ENCODE measurements at regions not wholly inside any gene's neighbourhood (a gene's known extent, or its start where the extent isn't known, plus 50 kb on each side); places are given as distances from the start of the nearest gene placed in this dataset.

DNA sequence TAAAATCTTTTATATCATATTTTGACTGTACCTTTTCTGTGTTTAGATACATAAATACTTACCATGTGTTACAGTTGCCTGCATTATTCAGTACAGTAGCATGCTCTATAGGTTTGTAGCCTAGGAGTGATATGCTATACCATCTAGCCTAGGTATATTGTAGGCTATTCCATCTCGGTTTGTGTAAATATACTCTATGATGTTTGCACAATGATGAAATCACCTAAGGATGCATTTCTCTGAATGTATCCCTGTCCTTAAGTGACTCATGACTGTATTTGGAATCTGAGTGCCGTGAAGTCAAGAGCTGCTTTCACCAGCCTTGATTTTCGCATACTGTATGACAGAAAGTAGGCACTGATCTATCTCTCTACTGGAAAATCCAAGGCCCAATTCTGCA, 129.9 kb downstream of the UTRN start (continued):
- TF ChIP-seq, protein P1, sequence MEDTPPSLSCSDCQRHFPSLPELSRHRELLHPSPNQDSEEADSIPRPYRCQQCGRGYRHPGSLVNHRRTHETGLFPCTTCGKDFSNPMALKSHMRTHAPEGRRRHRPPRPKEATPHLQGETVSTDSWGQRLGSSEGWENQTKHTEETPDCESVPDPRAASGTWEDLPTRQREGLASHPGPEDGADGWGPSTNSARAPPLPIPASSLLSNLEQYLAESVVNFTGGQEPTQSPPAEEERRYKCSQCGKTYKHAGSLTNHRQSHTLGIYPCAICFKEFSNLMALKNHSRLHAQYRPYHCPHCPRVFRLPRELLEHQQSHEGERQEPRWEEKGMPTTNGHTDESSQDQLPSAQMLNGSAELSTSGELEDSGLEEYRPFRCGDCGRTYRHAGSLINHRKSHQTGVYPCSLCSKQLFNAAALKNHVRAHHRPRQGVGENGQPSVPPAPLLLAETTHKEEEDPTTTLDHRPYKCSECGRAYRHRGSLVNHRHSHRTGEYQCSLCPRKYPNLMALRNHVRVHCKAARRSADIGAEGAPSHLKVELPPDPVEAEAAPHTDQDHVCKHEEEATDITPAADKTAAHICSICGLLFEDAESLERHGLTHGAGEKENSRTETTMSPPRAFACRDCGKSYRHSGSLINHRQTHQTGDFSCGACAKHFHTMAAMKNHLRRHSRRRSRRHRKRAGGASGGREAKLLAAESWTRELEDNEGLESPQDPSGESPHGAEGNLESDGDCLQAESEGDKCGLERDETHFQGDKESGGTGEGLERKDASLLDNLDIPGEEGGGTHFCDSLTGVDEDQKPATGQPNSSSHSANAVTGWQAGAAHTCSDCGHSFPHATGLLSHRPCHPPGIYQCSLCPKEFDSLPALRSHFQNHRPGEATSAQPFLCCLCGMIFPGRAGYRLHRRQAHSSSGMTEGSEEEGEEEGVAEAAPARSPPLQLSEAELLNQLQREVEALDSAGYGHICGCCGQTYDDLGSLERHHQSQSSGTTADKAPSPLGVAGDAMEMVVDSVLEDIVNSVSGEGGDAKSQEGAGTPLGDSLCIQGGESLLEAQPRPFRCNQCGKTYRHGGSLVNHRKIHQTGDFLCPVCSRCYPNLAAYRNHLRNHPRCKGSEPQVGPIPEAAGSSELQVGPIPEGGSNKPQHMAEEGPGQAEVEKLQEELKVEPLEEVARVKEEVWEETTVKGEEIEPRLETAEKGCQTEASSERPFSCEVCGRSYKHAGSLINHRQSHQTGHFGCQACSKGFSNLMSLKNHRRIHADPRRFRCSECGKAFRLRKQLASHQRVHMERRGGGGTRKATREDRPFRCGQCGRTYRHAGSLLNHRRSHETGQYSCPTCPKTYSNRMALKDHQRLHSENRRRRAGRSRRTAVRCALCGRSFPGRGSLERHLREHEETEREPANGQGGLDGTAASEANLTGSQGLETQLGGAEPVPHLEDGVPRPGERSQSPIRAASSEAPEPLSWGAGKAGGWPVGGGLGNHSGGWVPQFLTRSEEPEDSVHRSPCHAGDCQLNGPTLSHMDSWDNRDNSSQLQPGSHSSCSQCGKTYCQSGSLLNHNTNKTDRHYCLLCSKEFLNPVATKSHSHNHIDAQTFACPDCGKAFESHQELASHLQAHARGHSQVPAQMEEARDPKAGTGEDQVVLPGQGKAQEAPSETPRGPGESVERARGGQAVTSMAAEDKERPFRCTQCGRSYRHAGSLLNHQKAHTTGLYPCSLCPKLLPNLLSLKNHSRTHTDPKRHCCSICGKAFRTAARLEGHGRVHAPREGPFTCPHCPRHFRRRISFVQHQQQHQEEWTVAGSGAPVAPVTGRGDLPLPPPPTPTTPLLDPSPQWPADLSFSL (CRISPR knock-in tag; IDR thresholded peaks at IDR 0.05) = no peak
- no peak for TF ChIP-seq ZFAT (CRISPR knock-in tag; conservative IDR thresholded peaks at IDR 0.05)
- TF ChIP-seq, protein P2, sequence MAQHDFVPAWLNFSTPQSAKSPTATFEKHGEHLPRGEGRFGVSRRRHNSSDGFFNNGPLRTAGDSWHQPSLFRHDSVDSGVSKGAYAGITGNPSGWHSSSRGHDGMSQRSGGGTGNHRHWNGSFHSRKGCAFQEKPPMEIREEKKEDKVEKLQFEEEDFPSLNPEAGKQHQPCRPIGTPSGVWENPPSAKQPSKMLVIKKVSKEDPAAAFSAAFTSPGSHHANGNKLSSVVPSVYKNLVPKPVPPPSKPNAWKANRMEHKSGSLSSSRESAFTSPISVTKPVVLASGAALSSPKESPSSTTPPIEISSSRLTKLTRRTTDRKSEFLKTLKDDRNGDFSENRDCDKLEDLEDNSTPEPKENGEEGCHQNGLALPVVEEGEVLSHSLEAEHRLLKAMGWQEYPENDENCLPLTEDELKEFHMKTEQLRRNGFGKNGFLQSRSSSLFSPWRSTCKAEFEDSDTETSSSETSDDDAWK (CRISPR knock-in tag; IDR thresholded peaks at IDR 0.05) = no peak
- no peak for TF ChIP-seq ZNF468 (CRISPR knock-in tag; IDR thresholded peaks at IDR 0.05)
- no peak for TF ChIP-seq MATR3 (CRISPR knock-in tag; IDR thresholded peaks at IDR 0.05)
- TF ChIP-seq, protein P3, sequence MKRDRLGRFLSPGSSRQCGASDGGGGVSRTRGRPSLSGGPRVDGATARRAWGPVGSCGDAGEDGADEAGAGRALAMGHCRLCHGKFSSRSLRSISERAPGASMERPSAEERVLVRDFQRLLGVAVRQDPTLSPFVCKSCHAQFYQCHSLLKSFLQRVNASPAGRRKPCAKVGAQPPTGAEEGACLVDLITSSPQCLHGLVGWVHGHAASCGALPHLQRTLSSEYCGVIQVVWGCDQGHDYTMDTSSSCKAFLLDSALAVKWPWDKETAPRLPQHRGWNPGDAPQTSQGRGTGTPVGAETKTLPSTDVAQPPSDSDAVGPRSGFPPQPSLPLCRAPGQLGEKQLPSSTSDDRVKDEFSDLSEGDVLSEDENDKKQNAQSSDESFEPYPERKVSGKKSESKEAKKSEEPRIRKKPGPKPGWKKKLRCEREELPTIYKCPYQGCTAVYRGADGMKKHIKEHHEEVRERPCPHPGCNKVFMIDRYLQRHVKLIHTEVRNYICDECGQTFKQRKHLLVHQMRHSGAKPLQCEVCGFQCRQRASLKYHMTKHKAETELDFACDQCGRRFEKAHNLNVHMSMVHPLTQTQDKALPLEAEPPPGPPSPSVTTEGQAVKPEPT (CRISPR knock-in tag; IDR thresholded peaks at IDR 0.05; ENCODE audit: low read depth) = no peak
- TF ChIP-seq TBL1XR1 (IDR thresholded peaks at IDR 0.05; ENCODE audit: borderline replicate concordance, low read length, partially characterized antibody) = no peak
- no peak for TF ChIP-seq ZNF382 (CRISPR knock-in tag; IDR thresholded peaks at IDR 0.05; ENCODE audit: borderline replicate concordance)
- no peak for TF ChIP-seq ZFYVE20 (CRISPR knock-in tag; IDR thresholded peaks at IDR 0.05; ENCODE audit: borderline replicate concordance, low read depth)
- no peak for TF ChIP-seq ELF4 (CRISPR knock-in tag; IDR thresholded peaks at IDR 0.05; ENCODE audit: borderline replicate concordance)
- TF ChIP-seq FOXK1 (CRISPR knock-in tag; IDR thresholded peaks at IDR 0.05; ENCODE audit: borderline replicate concordance, low read depth) = no peak
- TF ChIP-seq, protein P4, sequence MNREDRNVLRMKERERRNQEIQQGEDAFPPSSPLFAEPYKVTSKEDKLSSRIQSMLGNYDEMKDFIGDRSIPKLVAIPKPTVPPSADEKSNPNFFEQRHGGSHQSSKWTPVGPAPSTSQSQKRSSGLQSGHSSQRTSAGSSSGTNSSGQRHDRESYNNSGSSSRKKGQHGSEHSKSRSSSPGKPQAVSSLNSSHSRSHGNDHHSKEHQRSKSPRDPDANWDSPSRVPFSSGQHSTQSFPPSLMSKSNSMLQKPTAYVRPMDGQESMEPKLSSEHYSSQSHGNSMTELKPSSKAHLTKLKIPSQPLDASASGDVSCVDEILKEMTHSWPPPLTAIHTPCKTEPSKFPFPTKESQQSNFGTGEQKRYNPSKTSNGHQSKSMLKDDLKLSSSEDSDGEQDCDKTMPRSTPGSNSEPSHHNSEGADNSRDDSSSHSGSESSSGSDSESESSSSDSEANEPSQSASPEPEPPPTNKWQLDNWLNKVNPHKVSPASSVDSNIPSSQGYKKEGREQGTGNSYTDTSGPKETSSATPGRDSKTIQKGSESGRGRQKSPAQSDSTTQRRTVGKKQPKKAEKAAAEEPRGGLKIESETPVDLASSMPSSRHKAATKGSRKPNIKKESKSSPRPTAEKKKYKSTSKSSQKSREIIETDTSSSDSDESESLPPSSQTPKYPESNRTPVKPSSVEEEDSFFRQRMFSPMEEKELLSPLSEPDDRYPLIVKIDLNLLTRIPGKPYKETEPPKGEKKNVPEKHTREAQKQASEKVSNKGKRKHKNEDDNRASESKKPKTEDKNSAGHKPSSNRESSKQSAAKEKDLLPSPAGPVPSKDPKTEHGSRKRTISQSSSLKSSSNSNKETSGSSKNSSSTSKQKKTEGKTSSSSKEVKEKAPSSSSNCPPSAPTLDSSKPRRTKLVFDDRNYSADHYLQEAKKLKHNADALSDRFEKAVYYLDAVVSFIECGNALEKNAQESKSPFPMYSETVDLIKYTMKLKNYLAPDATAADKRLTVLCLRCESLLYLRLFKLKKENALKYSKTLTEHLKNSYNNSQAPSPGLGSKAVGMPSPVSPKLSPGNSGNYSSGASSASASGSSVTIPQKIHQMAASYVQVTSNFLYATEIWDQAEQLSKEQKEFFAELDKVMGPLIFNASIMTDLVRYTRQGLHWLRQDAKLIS (CRISPR knock-in tag; IDR thresholded peaks at IDR 0.05) = no peak
- TF ChIP-seq, protein P5, sequence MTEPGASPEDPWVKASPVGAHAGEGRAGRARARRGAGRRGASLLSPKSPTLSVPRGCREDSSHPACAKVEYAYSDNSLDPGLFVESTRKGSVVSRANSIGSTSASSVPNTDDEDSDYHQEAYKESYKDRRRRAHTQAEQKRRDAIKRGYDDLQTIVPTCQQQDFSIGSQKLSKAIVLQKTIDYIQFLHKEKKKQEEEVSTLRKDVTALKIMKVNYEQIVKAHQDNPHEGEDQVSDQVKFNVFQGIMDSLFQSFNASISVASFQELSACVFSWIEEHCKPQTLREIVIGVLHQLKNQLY (CRISPR knock-in tag; IDR thresholded peaks at IDR 0.05) = no peak; the same call in 1 of the 2 replicates
- no peak for TF ChIP-seq IKZF1 (IDR thresholded peaks at IDR 0.05)
- no peak for TF ChIP-seq REXO4 (CRISPR knock-in tag; IDR thresholded peaks at IDR 0.05; ENCODE audit: borderline replicate concordance)
- TF ChIP-seq NFATC3 (CRISPR knock-in tag; IDR thresholded peaks at IDR 0.05) = no peak

All from HepG2 (cell line).